GM18867 (cell line): ENCODE measurements at regions not wholly inside any gene's neighbourhood (a gene's known extent, or its start where the extent isn't known, plus 50 kb on each side); places are given as distances from the start of the nearest gene placed in this dataset.

ENCODE experiments used
- ATAC-seq: cut with Tn5 transposase; IDR thresholded peaks from one replicate; pipeline ENCODE4 v1.9.1; 2021; ENCODE audit warnings: mild to moderate bottlenecking, moderate library complexity; ENCODE audit not compliant: unreplicated experiment

GRCh38 chr7:26594553-26594952 is 269.8 kb downstream of the SKAP2 start:
- no peak for ATAC-seq

- ATAC-seq: no peak
Measured at GRCh38 chr7:26598867-26599266, 265.5 kb downstream of the SKAP2 start.

- ATAC-seq: no peak
Measured at GRCh38 chr7:26599982-26600381, 264.4 kb downstream of the SKAP2 start.

DNA sequence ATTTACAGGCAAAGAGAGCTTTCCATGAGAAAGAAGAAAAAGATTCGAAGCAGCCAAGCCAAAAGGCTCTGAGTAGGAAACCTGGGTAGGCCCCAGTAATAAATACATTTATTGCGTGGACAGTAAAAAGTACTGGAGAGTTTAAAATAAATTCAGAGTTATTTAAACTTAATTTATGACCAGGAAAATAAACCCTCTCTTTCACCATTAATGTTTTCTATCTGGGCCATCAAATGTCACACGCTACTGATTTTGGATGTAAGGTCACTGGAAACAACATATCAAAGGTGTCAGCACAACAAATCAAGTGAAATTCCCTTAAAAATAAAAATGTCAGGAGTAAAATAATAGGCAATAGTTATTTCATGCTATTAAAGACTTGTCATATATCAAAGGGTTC is 264.0 kb downstream of the SKAP2 start:
- no peak for ATAC-seq

DNA sequence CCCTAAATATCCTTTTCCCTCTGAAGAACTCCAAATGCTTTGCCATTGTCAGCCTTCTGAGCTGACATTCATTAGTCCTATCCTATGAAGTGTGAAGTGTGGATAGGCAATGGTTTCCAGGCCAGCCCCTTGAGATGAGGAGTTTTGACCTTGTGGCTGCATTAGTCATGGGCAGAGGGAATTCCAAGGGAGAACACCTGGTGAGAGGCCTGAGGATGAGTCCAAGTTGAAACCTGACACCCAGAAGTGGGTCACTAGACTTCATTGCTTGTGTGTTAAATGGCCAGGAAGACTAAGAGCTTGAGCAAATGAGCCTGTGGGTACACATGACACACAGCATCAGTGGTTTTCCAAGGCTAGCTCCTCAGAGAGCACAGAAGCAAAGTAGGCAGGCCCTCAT is 260.8 kb downstream of the SKAP2 start:
- ATAC-seq: no peak

DNA sequence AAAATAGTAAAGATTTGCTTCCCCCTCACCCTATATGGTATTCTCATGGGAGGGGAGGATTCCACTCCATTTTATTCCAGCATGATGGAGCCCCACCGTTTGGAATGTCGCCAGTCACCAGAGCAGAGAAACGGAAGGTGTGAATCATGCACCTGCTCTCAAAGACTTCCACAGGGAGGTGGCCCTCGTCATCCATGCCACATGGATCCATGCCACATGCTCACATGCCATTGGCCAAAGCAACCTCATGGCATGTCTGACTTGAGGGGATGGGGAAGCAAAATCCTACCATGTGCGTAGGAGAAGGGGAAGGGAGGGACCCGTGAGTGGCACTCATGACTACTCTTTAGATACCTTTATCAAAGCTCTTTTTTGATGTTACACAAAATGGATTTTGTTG is 256.0 kb downstream of the SKAP2 start:
- no peak for ATAC-seq

DNA sequence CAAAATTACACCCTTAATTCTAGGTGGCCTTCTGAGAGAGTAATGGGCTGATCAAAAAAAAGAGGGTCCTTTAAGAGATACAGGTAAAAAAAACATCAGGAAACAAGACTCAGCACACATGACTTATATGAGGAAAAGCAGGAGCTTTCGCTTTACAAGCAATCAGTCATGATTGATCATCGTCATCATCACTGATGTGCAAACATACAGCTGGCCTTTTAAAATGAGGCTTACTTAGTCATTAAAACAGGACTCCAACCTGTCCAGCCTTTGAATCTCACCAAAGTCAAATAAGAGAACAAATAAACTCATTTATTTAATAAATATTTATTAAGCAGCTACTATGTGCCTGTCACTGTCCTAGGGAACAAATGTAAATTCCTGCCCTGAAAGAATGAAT is 255.3 kb downstream of the SKAP2 start:
- no peak for ATAC-seq

DNA sequence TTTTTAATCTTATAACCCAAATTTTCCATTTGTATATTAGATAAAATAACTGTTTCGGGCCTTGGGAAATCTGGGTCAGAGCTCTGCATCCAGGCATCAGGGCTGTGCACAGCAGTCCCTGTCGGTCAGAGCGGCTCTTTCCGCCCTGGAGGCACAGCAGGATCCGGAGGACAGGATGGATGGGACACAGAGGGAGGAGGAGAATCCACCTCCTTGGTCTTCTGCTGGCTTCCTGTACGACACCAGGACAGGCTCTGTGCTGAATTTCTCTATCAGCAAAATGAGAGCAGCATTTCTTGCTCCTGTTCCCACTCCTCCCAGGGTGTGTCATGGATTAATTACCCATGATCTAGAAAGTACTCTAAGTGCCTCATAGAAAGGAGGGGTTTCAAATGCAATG is 254.9 kb downstream of the SKAP2 start:
- ATAC-seq: no peak

GRCh38 chr7:26612742-26613141 is 251.6 kb downstream of the SKAP2 start:
- ATAC-seq: no peak

- no peak for ATAC-seq
Measured at GRCh38 chr7:26614503-26614902, 249.9 kb downstream of the SKAP2 start.

DNA sequence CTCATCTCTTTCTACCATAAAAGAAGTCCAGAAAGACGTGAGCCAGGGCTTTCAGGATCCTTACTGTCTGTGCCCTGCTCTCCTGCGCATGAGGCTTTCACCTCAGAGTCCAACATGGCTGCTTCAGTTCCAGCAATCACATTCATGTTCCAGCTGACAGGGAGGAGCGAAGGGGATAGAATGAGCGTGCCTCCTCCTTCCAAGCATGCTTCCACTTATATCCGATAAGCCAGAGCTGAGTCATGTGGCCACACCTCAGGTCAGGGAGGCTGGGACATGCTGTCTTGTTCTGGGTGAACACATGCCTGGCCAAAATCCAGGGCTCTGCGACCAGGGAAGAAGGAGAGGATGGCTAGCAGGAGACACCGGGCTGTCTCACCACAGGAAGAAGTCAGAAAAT is 248.2 kb downstream of the SKAP2 start:
- ATAC-seq: no peak

DNA sequence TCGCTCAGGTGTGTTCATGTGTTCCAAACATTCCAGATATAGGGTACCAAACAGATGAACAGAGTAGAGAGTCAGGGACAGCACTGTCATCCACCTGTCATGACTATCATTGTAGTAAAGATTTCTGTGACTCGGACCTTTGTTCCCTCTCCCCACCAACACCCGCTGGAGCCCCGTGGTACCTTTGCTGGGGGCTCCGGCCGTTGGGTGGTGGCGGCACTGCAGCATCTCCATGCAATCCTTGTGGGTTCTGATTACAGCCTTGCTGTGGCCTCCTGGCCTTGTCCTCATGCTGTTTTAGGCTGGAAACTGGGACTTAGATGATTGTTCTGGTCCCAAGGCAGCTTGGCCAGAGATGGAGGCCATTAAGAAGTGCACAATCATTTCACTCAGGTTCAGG is 247.3 kb downstream of the SKAP2 start:
- no peak for ATAC-seq
